ENCODE measurements at regions not wholly inside any gene's neighbourhood (a gene's known extent, or its start where the extent isn't known, plus 50 kb on each side); places are given as distances from the start of the nearest gene placed in this dataset.

GRCh38 chr6:148238713-148239112 lies 103.9 kb upstream of the SASH1 start:
- H3K4me3 ChIP-seq (ENCODE audit: low read length): no peak overlapping the region
- TF ChIP-seq, protein P1, sequence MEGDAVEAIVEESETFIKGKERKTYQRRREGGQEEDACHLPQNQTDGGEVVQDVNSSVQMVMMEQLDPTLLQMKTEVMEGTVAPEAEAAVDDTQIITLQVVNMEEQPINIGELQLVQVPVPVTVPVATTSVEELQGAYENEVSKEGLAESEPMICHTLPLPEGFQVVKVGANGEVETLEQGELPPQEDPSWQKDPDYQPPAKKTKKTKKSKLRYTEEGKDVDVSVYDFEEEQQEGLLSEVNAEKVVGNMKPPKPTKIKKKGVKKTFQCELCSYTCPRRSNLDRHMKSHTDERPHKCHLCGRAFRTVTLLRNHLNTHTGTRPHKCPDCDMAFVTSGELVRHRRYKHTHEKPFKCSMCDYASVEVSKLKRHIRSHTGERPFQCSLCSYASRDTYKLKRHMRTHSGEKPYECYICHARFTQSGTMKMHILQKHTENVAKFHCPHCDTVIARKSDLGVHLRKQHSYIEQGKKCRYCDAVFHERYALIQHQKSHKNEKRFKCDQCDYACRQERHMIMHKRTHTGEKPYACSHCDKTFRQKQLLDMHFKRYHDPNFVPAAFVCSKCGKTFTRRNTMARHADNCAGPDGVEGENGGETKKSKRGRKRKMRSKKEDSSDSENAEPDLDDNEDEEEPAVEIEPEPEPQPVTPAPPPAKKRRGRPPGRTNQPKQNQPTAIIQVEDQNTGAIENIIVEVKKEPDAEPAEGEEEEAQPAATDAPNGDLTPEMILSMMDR (conservative IDR thresholded peaks at IDR 0.05; ENCODE audit: low read depth, low read length): no peak
- DNase-seq (ENCODE audit: low read depth): no peak

DNA sequence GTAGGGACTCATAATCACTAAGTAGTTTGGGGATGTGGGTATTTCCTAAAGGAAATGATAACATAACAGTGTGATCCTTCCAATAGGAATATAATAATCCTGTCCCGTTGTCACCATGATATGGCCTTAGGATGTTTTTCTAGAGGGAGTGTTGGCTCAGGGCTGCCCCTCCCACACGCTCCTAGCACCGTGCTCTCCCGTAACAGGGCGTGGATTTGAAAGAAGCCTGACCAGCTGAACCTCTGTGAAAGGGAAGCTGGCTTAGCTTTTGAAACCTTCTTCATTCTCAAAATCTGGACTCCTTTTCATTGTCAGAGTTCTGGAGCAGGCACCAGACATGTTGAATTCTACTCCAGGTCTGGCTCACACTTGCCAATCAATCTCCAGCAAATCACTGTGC lies 103.4 kb upstream of the SASH1 start:
- no peak for DNase-seq (ENCODE audit: low read depth)
- H3K4me3 ChIP-seq (ENCODE audit: low read length): no peak overlapping the region
- TF ChIP-seq, protein P1 (conservative IDR thresholded peaks at IDR 0.05; ENCODE audit: low read depth, low read length): no peak

DNA sequence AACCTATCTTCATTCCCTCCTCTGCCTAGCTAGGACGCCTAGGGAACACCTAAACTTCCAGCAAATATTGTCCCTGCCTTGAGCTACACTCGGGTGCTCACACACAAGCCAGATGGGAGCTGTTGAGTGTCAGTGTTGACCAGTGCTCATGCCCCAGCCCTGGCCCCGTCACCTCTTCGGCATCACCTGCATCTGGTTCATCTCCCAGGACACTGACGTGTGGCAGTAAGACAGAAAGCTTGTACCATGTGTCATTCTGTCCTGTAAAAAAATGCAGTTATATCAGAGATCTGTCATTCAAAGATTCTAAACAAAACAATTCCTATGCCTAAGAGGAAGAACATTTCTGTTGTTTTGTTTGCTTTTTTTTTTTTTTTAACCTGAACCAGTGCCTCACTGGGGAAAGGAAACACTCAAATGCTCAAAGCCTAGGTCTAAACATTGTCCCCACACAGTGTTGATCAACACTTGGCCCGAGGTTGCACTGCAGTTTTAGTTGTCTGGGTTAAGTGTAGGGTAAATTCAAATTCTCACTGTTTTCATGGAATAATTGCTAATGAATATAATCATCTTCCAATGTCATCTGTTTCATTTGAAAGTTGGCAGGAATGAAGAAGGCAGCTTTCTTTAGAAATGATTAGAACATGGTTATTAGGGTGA lies 102.7 kb upstream of the SASH1 start:
- no peak overlapping the region for H3K4me3 ChIP-seq (ENCODE audit: low read length)
- TF ChIP-seq, protein P1 (conservative IDR thresholded peaks at IDR 0.05; ENCODE audit: low read depth, low read length): no peak
- no peak for DNase-seq (ENCODE audit: low read depth)

DNA sequence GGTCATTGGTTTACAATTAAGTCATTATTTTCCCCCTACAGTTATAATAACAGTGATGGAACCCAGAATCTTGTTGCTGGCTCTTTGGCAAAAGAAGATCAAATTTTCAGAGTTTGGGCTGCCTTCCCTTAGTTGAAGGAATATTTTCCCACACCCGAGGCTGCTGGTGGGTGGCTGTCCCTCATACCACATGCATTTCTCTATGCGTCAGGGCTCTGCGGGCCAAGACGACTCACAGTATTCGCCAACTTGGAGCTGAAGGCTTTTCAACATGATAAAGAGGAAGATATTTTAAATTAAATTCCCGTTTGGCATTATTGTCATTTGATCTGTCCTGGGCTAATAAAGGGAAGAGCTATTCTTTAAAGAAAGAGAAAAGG lies 102.2 kb upstream of the SASH1 start:
- no peak for DNase-seq (ENCODE audit: low read depth)
- no peak overlapping the region for H3K4me3 ChIP-seq (ENCODE audit: low read length)
- TF ChIP-seq, protein P1 (conservative IDR thresholded peaks at IDR 0.05; ENCODE audit: low read depth, low read length): no peak

DNA sequence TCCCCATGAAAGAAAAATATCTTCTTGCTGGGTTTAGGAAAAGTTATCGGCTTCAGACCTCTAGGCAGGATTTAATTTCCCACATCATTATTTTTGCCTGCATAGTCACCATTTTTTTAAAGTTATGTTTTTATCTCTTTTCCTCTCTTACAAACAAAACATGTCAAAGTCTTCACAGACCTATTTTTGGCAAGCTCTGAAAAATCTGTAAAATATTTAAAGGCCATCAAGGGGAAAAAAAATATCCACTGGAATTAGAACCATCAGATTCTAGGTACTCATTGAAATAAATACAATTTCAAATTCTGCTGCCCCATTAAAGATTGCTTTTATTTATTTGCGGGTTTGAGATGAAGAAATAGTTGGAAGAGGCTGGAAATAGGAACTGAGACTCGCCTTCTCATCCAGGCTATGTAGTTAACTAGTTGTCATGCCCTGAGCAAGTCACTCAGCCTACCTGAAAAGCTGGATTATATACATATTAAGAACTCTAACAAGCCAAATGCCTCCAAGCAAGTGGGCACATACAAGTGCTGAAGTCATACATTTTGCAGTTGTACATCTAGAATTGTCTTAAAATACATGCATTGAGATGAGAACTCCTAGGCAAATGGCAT lies 101.7 kb upstream of the SASH1 start:
- H3K4me3 ChIP-seq (ENCODE audit: low read length): no peak overlapping the region
- no peak for DNase-seq (ENCODE audit: low read depth)
- TF ChIP-seq, protein P1 (conservative IDR thresholded peaks at IDR 0.05; ENCODE audit: low read depth, low read length): no peak

GRCh38 chr6:148242180-148242579 lies 100.5 kb upstream of the SASH1 start:
- H3K4me3 ChIP-seq (ENCODE audit: low read length): no peak overlapping the region
- DNase-seq (ENCODE audit: low read depth): no peak
- TF ChIP-seq, protein P1 (conservative IDR thresholded peaks at IDR 0.05; ENCODE audit: low read depth, low read length): no peak

All from retinal pigment epithelial cell (primary cell).